ENCODE measurements at regions not wholly inside any gene's neighbourhood (a gene's known extent, or its start where the extent isn't known, plus 50 kb on each side); places are given as distances from the start of the nearest gene placed in this dataset.

DNA sequence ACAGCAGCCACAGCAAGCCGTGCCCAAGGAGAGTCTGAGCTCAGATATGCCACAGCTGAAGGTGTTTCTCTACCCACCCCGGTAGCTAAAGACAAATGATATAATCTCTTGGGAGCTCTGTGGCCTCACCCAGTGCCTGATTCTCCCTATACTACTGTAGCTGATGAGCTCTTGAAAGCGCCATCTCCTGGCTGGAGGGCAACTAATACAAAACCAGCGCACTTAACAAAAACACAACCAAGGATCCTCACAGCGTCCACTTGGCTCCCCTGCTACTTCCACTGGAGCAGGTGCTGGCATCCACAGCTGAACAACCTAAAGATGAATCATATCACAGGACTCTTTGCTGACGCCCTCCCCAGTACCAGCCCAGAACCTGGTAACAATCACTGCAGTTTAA lies 1212.0 kb downstream of the PCDH17 start:
- H3K9ac ChIP-seq (ENCODE audit: low read depth in 1 of 2, low read length in 2 of 2) = no peak overlapping the region
- TF ChIP-seq FOXA2 (IDR thresholded peaks at IDR 0.05) (no peak), ATF3 (IDR thresholded peaks at IDR 0.05) (no peak), FOXA1 (IDR thresholded peaks at IDR 0.05) (no peak), HNF4G (IDR thresholded peaks at IDR 0.05) (no peak), RXRA (IDR thresholded peaks at IDR 0.05) (no peak), RAD21 (IDR thresholded peaks at IDR 0.05) (no peak), YY1 (IDR thresholded peaks at IDR 0.05) (no peak), REST (IDR thresholded peaks at IDR 0.05) (no peak), HNF4A (conservative IDR thresholded peaks at IDR 0.05) (no peak), TAF1 (conservative IDR thresholded peaks at IDR 0.05) (no peak), GABPA (IDR thresholded peaks at IDR 0.05 in 1 of 2, conservative IDR thresholded peaks at IDR 0.05 in 1 of 2) (no peak), SP1 (IDR thresholded peaks at IDR 0.05) (no peak), EGR1 (IDR thresholded peaks at IDR 0.05; ENCODE audit: low read depth in 2 of 2) (no peak), JUND (IDR thresholded peaks at IDR 0.05) (no peak)
- TF ChIP-seq, protein P1, sequence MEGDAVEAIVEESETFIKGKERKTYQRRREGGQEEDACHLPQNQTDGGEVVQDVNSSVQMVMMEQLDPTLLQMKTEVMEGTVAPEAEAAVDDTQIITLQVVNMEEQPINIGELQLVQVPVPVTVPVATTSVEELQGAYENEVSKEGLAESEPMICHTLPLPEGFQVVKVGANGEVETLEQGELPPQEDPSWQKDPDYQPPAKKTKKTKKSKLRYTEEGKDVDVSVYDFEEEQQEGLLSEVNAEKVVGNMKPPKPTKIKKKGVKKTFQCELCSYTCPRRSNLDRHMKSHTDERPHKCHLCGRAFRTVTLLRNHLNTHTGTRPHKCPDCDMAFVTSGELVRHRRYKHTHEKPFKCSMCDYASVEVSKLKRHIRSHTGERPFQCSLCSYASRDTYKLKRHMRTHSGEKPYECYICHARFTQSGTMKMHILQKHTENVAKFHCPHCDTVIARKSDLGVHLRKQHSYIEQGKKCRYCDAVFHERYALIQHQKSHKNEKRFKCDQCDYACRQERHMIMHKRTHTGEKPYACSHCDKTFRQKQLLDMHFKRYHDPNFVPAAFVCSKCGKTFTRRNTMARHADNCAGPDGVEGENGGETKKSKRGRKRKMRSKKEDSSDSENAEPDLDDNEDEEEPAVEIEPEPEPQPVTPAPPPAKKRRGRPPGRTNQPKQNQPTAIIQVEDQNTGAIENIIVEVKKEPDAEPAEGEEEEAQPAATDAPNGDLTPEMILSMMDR (IDR thresholded peaks at IDR 0.05; ENCODE audit: low read depth, low read length, missing input control) = no peak
- TF ChIP-seq, protein P2, sequence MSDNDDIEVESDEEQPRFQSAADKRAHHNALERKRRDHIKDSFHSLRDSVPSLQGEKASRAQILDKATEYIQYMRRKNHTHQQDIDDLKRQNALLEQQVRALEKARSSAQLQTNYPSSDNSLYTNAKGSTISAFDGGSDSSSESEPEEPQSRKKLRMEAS (IDR thresholded peaks at IDR 0.05) = no peak

DNA sequence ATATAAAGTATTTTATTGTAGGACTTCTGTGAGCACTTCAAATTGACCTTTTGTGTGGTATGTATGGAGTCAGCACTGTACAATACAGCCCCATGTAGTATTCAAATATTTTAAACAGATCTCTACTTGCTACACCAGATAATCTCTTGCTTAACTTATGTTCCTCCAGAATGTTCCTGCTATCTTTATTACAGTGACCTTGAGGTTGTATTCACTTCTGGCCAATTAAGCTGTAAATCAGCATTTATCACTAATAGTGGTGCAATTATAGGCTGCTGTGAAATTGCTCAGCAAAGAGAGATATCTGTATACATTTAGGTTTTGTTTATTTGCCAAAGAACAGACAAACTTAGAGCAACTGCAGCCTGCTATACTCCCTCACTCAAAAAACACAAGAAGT lies 1218.6 kb downstream of the PCDH17 start:
- H3K9ac ChIP-seq (ENCODE audit: low read depth in 1 of 2, low read length in 2 of 2) = no peak overlapping the region
- TF ChIP-seq FOXA2 (IDR thresholded peaks at IDR 0.05) = no peak
- no peak for TF ChIP-seq NR2F2 (IDR thresholded peaks at IDR 0.05)
- no peak for TF ChIP-seq RAD21 (IDR thresholded peaks at IDR 0.05)
- no peak for TF ChIP-seq ATF3 (IDR thresholded peaks at IDR 0.05)
- TF ChIP-seq JUND (IDR thresholded peaks at IDR 0.05) = no peak
- TF ChIP-seq RXRA (IDR thresholded peaks at IDR 0.05) = no peak
- TF ChIP-seq, protein P3, sequence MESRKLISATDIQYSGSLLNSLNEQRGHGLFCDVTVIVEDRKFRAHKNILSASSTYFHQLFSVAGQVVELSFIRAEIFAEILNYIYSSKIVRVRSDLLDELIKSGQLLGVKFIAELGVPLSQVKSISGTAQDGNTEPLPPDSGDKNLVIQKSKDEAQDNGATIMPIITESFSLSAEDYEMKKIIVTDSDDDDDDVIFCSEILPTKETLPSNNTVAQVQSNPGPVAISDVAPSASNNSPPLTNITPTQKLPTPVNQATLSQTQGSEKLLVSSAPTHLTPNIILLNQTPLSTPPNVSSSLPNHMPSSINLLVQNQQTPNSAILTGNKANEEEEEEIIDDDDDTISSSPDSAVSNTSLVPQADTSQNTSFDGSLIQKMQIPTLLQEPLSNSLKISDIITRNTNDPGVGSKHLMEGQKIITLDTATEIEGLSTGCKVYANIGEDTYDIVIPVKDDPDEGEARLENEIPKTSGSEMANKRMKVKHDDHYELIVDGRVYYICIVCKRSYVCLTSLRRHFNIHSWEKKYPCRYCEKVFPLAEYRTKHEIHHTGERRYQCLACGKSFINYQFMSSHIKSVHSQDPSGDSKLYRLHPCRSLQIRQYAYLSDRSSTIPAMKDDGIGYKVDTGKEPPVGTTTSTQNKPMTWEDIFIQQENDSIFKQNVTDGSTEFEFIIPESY (IDR thresholded peaks at IDR 0.05) = no peak
- H3K4me1 ChIP-seq (ENCODE audit: control insufficient read depth in 4 of 4, insufficient read depth in 4 of 4, low read length in 3 of 4) = no peaks in the 10 kb centered on the region
- H3K27me3 ChIP-seq (ENCODE audit: control insufficient read depth in 4 of 4, insufficient read depth in 4 of 4, low read length in 3 of 4) = no peaks in the 10 kb centered on the region
- no peaks in the 10 kb centered on the region for H3K36me3 ChIP-seq (ENCODE audit: control insufficient read depth in 4 of 4, insufficient read depth in 3 of 4, low read depth in 1 of 4, low read length in 3 of 4)
- H3K4me3 ChIP-seq (ENCODE audit: low read depth in 1 of 3, low read length in 3 of 3) = no peak overlapping the region
- no peaks in the 10 kb centered on the region for H3K9me3 ChIP-seq (ENCODE audit: control insufficient read depth in 4 of 4, low read length in 3 of 4)
- no peak for DNase-seq (ENCODE audit: low spot score)
- H3K27ac ChIP-seq (ENCODE audit: low read depth in 1 of 2, low read length in 2 of 2) = no peak overlapping the region

More for the DNA sequence above, 1212.0 kb downstream of the PCDH17 start:
- H3K27ac ChIP-seq (ENCODE audit: low read depth in 1 of 2, low read length in 2 of 2) = no peak overlapping the region
- no peaks in the 10 kb centered on the region for H3K9me3 ChIP-seq (ENCODE audit: control insufficient read depth in 4 of 4, low read length in 3 of 4)
- DNase-seq (ENCODE audit: low spot score) = no peak
- no peak overlapping the region for H3K4me3 ChIP-seq (ENCODE audit: low read depth in 1 of 3, low read length in 3 of 3)
- 89% methylated on average over 6 of the region's 6 CpGs for WGBS
- no peaks in the 10 kb centered on the region for H3K4me1 ChIP-seq (ENCODE audit: control insufficient read depth in 4 of 4, insufficient read depth in 4 of 4, low read length in 3 of 4)
- no peaks in the 10 kb centered on the region for H3K27me3 ChIP-seq (ENCODE audit: control insufficient read depth in 4 of 4, insufficient read depth in 4 of 4, low read length in 3 of 4)
- H3K36me3 ChIP-seq (ENCODE audit: control insufficient read depth in 4 of 4, insufficient read depth in 3 of 4, low read depth in 1 of 4, low read length in 3 of 4) = no peaks in the 10 kb centered on the region
